Large intestine (tissue), 3 donors: ENCODE measurements at regions not wholly inside any gene's neighbourhood (a gene's known extent, or its start where the extent isn't known, plus 50 kb on each side); places are given as distances from the start of the nearest gene placed in this dataset.

Experiments
- DNase-seq, 2 donors: peaks; one replicate each; pipeline versions ENCODE4 v3.0.0 to v3.0.0-alpha.2; 2013
- H3K27ac ChIP-seq: one replicate; pipeline ENCODE4 v1.5.1; 2013; ENCODE audit warnings: low read length
- H3K27me3 ChIP-seq: 2 replicates; pipeline ENCODE4 v1.6.1; 2013; ENCODE audit warnings: low read length; ENCODE audit not compliant: control insufficient read depth, insufficient read depth
- H3K36me3 ChIP-seq: 2 replicates; pipeline ENCODE4 v1.6.1; 2013; ENCODE audit warnings: low read length; ENCODE audit not compliant: control insufficient read depth, insufficient read depth
- H3K4me1 ChIP-seq: one replicate; pipeline ENCODE4 v1.6.1; 2013; ENCODE audit warnings: low read length; ENCODE audit not compliant: control insufficient read depth, insufficient read depth
- H3K4me3 ChIP-seq: one replicate; pipeline ENCODE4 v1.5.1; 2013; ENCODE audit warnings: low read length
- H3K9me3 ChIP-seq: one replicate; pipeline ENCODE4 v1.6.1; 2013; ENCODE audit warnings: mild to moderate bottlenecking, low read depth, low read length, moderate library complexity; ENCODE audit not compliant: control insufficient read depth
- WGBS: methylation state at CpG from one replicate; pipeline ENCODE4 v1.1.5; 2013; ENCODE audit warnings: low lambda C conversion rate; ENCODE audit not compliant: insufficient coverage; 5-methylcytosine and 5-hydroxymethylcytosine counted together

- H3K27me3 ChIP-seq, result no peaks in the 10 kb centered on the region
Observed at GRCh38 chr3:76886761-76887500, 153.0 kb upstream of the ROBO2 start.

GRCh38 chr3:76888856-76889255 lies 151.0 kb upstream of the ROBO2 start:
- Histone ChIP-seq H3K4me3 (no peak overlapping the region), H3K27ac (no peak overlapping the region), H3K9me3 (no peaks in the 10 kb centered on the region), H3K36me3 (no peaks in the 10 kb centered on the region), H3K4me1 (no peaks in the 10 kb centered on the region), H3K27me3 (no peaks in the 10 kb centered on the region)
- DNase-seq, result no peak
- no CpG with 5 or more reads among the region's 1 CpG for WGBS

More at GRCh38 chr3:76886761-76887500, 153.0 kb upstream of the ROBO2 start:
- DNase-seq, result no peak
- H3K27ac ChIP-seq, result no peak overlapping the region
- H3K4me1 ChIP-seq, result no peaks in the 10 kb centered on the region
- H3K36me3 ChIP-seq, result no peaks in the 10 kb centered on the region
- peaks cover under 1% of the 10 kb centered on the region for H3K9me3 ChIP-seq
- no CpG with 5 or more reads among the region's 3 CpGs for WGBS
- no peak overlapping the region for H3K4me3 ChIP-seq

GRCh38 chr3:76889911-76890310 lies 150.0 kb upstream of the ROBO2 start:
- H3K27me3 ChIP-seq, result no peaks in the 10 kb centered on the region
- DNase-seq, result no peak
- no peaks in the 10 kb centered on the region for H3K36me3 ChIP-seq
- WGBS, result 88% methylated on average over 2 of the region's 6 CpGs
- H3K4me1 ChIP-seq, result no peaks in the 10 kb centered on the region
- no peaks in the 10 kb centered on the region for H3K9me3 ChIP-seq
- H3K27ac ChIP-seq, result no peak overlapping the region
- no peak overlapping the region for H3K4me3 ChIP-seq

GRCh38 chr3:76897076-76897475 lies 142.8 kb upstream of the ROBO2 start:
- WGBS, result 80% methylated on average over 1 of the region's 2 CpGs

GRCh38 chr3:76900596-76900995 lies 139.3 kb upstream of the ROBO2 start:
- Histone ChIP-seq H3K9me3 (no peaks in the 10 kb centered on the region), H3K36me3 (no peaks in the 10 kb centered on the region), H3K4me3 (no peak overlapping the region), H3K27me3 (no peaks in the 10 kb centered on the region), H3K4me1 (no peaks in the 10 kb centered on the region), H3K27ac (no peak overlapping the region)
- 80% methylated on average over 1 of the region's 2 CpGs for WGBS
- no peak for DNase-seq

More at GRCh38 chr3:76897076-76897475, 142.8 kb upstream of the ROBO2 start:
- H3K4me3 ChIP-seq, result no peak overlapping the region
- DNase-seq, result no peak
- H3K4me1 ChIP-seq, result no peaks in the 10 kb centered on the region
- H3K27ac ChIP-seq, result no peak overlapping the region
- no peaks in the 10 kb centered on the region for H3K36me3 ChIP-seq
- H3K9me3 ChIP-seq, result no peaks in the 10 kb centered on the region
- H3K27me3 ChIP-seq, result no peaks in the 10 kb centered on the region

- H3K4me3 ChIP-seq, result no peak overlapping the region
- WGBS, result no CpG with 5 or more reads among the region's 1 CpG
Observed at GRCh38 chr3:76908156-76908555, 131.7 kb upstream of the ROBO2 start.

GRCh38 chr3:76912841-76913383 lies 127.0 kb upstream of the ROBO2 start:
- Histone ChIP-seq H3K27ac (no peak overlapping the region), H3K36me3 (no peaks in the 10 kb centered on the region), H3K27me3 (no peaks in the 10 kb centered on the region), H3K9me3 (no peaks in the 10 kb centered on the region), H3K4me3 (no peak overlapping the region), H3K4me1 (no peaks in the 10 kb centered on the region)
- DNase-seq, result peak in 1 of 2 donors; percentile 27
- 36% methylated on average over 3 of the region's 12 CpGs for WGBS

More at GRCh38 chr3:76908156-76908555, 131.7 kb upstream of the ROBO2 start:
- Histone ChIP-seq H3K9me3 (no peaks in the 10 kb centered on the region), H3K27me3 (no peaks in the 10 kb centered on the region), H3K27ac (no peak overlapping the region), H3K4me1 (no peaks in the 10 kb centered on the region), H3K36me3 (no peaks in the 10 kb centered on the region)
- no peak for DNase-seq

GRCh38 chr3:76917436-76917835 lies 122.5 kb upstream of the ROBO2 start:
- H3K27me3 ChIP-seq, result no peaks in the 10 kb centered on the region
- no peak for DNase-seq
- H3K9me3 ChIP-seq, result no peaks in the 10 kb centered on the region
- no peaks in the 10 kb centered on the region for H3K36me3 ChIP-seq
- H3K4me1 ChIP-seq, result no peaks in the 10 kb centered on the region
- 100% methylated on average over 3 of the region's 3 CpGs for WGBS
- no peak overlapping the region for H3K27ac ChIP-seq
- no peak overlapping the region for H3K4me3 ChIP-seq

- DNase-seq, result no peak
- no peak overlapping the region for H3K27ac ChIP-seq
- no peaks in the 10 kb centered on the region for H3K4me1 ChIP-seq
Observed at GRCh38 chr3:76920511-76920910, 119.4 kb upstream of the ROBO2 start.

GRCh38 chr3:76923485-76923884 lies 116.4 kb upstream of the ROBO2 start:
- no peak for DNase-seq

More at GRCh38 chr3:76920511-76920910, 119.4 kb upstream of the ROBO2 start:
- no peaks in the 10 kb centered on the region for H3K36me3 ChIP-seq
- H3K9me3 ChIP-seq, result no peaks in the 10 kb centered on the region
- H3K27me3 ChIP-seq, result no peaks in the 10 kb centered on the region
- H3K4me3 ChIP-seq, result no peak overlapping the region

GRCh38 chr3:76930712-76931111 lies 109.2 kb upstream of the ROBO2 start:
- WGBS, result 100% methylated on average over 1 of the region's 2 CpGs
- H3K4me3 ChIP-seq, result no peak overlapping the region
- H3K27me3 ChIP-seq, result no peaks in the 10 kb centered on the region

More at GRCh38 chr3:76923485-76923884, 116.4 kb upstream of the ROBO2 start:
- H3K4me1 ChIP-seq, result no peaks in the 10 kb centered on the region
- H3K4me3 ChIP-seq, result no peak overlapping the region
- no peaks in the 10 kb centered on the region for H3K27me3 ChIP-seq
- H3K9me3 ChIP-seq, result no peaks in the 10 kb centered on the region
- no peak overlapping the region for H3K27ac ChIP-seq
- no peaks in the 10 kb centered on the region for H3K36me3 ChIP-seq
- WGBS, result no CpG with 5 or more reads among the region's 1 CpG

More at GRCh38 chr3:76930712-76931111, 109.2 kb upstream of the ROBO2 start:
- H3K36me3 ChIP-seq, result no peaks in the 10 kb centered on the region
- H3K9me3 ChIP-seq, result no peaks in the 10 kb centered on the region
- no peak overlapping the region for H3K27ac ChIP-seq
- no peaks in the 10 kb centered on the region for H3K4me1 ChIP-seq
- DNase-seq, result no peak
